ENCODE measurements at regions not wholly inside any gene's neighbourhood (a gene's known extent, or its start where the extent isn't known, plus 50 kb on each side); places are given as distances from the start of the nearest gene placed in this dataset.

DNA sequence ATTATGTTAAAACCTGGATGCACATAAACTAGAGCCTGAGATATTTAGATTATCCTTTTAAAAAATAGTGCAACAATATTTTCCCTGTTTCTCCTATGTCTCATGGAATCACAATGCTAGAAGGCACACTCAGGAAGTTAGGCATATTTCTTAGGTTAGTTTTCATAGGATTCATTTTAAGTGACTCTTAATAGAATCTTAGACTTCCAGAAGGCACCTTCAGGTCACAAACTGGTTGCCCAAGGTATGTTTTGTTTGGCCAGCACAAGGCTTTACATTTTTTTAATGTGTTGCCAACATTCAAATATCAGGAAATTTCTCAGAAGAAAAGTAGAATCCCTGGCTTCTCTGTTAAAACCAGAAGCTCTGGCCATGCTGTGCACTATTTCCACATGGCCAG, 129.3 kb downstream of the LNPK start:
- no peak overlapping the region for H3K4me3 ChIP-seq (replicated peaks; ENCODE audit: insufficient read depth, low read length)
- H3K27me3 ChIP-seq (ENCODE audit: insufficient read depth, poor library complexity, severe bottlenecking), result peaks cover 5% of the 10 kb centered on the region
- no peak for DNase-seq (ENCODE audit: low read depth in 1 of 2, low spot score in 1 of 2)
- TF ChIP-seq, protein P1, sequence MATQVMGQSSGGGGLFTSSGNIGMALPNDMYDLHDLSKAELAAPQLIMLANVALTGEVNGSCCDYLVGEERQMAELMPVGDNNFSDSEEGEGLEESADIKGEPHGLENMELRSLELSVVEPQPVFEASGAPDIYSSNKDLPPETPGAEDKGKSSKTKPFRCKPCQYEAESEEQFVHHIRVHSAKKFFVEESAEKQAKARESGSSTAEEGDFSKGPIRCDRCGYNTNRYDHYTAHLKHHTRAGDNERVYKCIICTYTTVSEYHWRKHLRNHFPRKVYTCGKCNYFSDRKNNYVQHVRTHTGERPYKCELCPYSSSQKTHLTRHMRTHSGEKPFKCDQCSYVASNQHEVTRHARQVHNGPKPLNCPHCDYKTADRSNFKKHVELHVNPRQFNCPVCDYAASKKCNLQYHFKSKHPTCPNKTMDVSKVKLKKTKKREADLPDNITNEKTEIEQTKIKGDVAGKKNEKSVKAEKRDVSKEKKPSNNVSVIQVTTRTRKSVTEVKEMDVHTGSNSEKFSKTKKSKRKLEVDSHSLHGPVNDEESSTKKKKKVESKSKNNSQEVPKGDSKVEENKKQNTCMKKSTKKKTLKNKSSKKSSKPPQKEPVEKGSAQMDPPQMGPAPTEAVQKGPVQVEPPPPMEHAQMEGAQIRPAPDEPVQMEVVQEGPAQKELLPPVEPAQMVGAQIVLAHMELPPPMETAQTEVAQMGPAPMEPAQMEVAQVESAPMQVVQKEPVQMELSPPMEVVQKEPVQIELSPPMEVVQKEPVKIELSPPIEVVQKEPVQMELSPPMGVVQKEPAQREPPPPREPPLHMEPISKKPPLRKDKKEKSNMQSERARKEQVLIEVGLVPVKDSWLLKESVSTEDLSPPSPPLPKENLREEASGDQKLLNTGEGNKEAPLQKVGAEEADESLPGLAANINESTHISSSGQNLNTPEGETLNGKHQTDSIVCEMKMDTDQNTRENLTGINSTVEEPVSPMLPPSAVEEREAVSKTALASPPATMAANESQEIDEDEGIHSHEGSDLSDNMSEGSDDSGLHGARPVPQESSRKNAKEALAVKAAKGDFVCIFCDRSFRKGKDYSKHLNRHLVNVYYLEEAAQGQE (IDR thresholded peaks at IDR 0.05; ENCODE audit: insufficient replicate concordance, low read depth), result no peak
- no peak for TF ChIP-seq SPI1 (IDR thresholded peaks at IDR 0.05; ENCODE audit: borderline replicate concordance, low read depth)
- no peak for TF ChIP-seq POLR2AphosphoS5 (IDR thresholded peaks at IDR 0.05; ENCODE audit: low read depth)
- TF ChIP-seq CTCF (IDR thresholded peaks at IDR 0.05; ENCODE audit: insufficient read depth, low read length), result no peak
- TF ChIP-seq GABPA (IDR thresholded peaks at IDR 0.05; ENCODE audit: low read depth), result no peak
- H3K27ac ChIP-seq (replicated peaks), result no peak overlapping the region

- DNase-seq (ENCODE audit: low read depth in 1 of 2, low spot score in 1 of 2), result no peak
- Histone ChIP-seq H3K27ac (replicated peaks) (no peak overlapping the region), H3K4me3 (replicated peaks; ENCODE audit: insufficient read depth, low read length) (no peak overlapping the region), H3K27me3 (ENCODE audit: insufficient read depth, poor library complexity, severe bottlenecking) (peaks cover 5% of the 10 kb centered on the region)
- TF ChIP-seq SPI1 (IDR thresholded peaks at IDR 0.05; ENCODE audit: borderline replicate concordance, low read depth) (no peak), CTCF (IDR thresholded peaks at IDR 0.05; ENCODE audit: insufficient read depth, low read length) (no peak), GABPA (IDR thresholded peaks at IDR 0.05; ENCODE audit: low read depth) (no peak), POLR2AphosphoS5 (IDR thresholded peaks at IDR 0.05; ENCODE audit: low read depth) (no peak)
- TF ChIP-seq, protein P1 (IDR thresholded peaks at IDR 0.05; ENCODE audit: insufficient replicate concordance, low read depth), result no peak
Observed at GRCh38 chr2:175872005-175872348, 130.1 kb downstream of the LNPK start.

DNA sequence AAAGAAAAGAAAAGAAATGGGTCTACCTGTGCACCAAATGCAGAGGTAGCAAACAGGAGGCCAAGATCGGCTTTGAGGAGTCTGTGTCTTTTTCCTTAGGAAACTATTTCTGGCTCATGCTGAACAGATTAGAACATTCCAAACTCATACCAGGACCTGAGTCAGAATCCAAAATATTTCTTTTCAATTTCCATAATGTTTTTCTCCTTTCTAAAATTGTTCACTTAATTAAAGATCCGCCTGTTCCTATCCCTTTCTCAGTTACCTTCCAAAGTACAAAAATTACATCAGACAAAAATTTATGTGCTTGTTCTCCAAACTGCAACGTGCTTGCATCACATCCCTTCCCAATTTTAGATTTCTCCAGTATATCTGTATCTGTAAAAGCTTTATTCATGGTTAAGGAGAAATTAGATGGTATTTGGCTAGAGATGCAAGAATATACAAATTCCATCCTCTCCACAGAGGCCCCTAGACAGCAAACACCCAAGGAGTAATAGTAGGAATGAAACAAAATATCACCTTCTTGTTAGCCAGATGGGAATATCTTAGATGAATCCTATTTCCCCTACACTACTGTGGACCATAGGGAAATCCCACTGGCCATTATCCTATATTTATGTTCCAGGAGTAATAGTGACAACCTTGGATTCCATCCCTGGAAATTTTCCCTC, 130.6 kb downstream of the LNPK start:
- Histone ChIP-seq H3K27me3 (ENCODE audit: insufficient read depth, poor library complexity, severe bottlenecking) (peaks cover 5% of the 10 kb centered on the region), H3K27ac (replicated peaks) (no peak overlapping the region), H3K4me3 (replicated peaks; ENCODE audit: insufficient read depth, low read length) (no peak overlapping the region)
- no peak for TF ChIP-seq GABPA (IDR thresholded peaks at IDR 0.05; ENCODE audit: low read depth)
- TF ChIP-seq, protein P1 (IDR thresholded peaks at IDR 0.05; ENCODE audit: insufficient replicate concordance, low read depth), result no peak
- TF ChIP-seq POLR2AphosphoS5 (IDR thresholded peaks at IDR 0.05; ENCODE audit: low read depth), result no peak
- TF ChIP-seq SPI1 (IDR thresholded peaks at IDR 0.05; ENCODE audit: borderline replicate concordance, low read depth), result no peak
- no peak for DNase-seq (ENCODE audit: low read depth in 1 of 2, low spot score in 1 of 2)

All from HL-60 (cell line).